Astrocyte (in vitro differentiated cells and primary cell): ENCODE measurements at regions not wholly inside any gene's neighbourhood (a gene's known extent, or its start where the extent isn't known, plus 50 kb on each side); places are given as distances from the start of the nearest gene placed in this dataset.

Experiments used
- EZH2 ChIP-seq: IDR thresholded peaks from 2 replicates; pipeline ENCODE4 v1.6.1; 2012; ENCODE audit warnings: mild to moderate bottlenecking, low read length, inconsistent platforms; ENCODE audit not compliant: insufficient read depth
- TF ChIP-seq, protein P1 (sequence below): IDR thresholded peaks from 2 replicates; pipeline ENCODE4 v1.5.1; 2011; ENCODE audit warnings: low read depth, mild to moderate bottlenecking, inconsistent platforms, low read length, moderate library complexity; ENCODE audit not compliant: insufficient read depth

DNA sequence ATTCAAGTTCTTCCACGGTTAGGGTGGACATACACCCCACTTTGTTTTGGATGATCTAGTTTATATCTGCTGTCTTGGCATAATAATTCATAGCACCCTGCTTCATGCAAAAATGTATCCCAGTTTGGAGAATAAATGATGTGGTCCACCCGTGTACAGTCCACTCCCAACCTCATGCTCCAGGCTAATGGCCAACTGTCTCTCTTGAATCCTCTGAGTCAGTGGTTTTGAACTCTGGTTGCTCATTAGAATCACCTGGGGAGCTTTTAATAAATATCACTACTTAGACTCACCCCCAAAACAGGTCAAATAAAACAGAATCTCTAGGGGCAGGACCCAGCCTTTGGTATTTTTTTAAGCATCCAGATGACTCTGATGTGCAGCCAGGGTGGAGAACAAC lies 78.5 kb downstream of the SDC1 start:
- no peak for TF ChIP-seq EZH2
- TF ChIP-seq, protein P1, sequence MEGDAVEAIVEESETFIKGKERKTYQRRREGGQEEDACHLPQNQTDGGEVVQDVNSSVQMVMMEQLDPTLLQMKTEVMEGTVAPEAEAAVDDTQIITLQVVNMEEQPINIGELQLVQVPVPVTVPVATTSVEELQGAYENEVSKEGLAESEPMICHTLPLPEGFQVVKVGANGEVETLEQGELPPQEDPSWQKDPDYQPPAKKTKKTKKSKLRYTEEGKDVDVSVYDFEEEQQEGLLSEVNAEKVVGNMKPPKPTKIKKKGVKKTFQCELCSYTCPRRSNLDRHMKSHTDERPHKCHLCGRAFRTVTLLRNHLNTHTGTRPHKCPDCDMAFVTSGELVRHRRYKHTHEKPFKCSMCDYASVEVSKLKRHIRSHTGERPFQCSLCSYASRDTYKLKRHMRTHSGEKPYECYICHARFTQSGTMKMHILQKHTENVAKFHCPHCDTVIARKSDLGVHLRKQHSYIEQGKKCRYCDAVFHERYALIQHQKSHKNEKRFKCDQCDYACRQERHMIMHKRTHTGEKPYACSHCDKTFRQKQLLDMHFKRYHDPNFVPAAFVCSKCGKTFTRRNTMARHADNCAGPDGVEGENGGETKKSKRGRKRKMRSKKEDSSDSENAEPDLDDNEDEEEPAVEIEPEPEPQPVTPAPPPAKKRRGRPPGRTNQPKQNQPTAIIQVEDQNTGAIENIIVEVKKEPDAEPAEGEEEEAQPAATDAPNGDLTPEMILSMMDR = no peak
